CD4-positive, alpha-beta T cell (primary cell): ENCODE measurements at regions not wholly inside any gene's neighbourhood (a gene's known extent, or its start where the extent isn't known, plus 50 kb on each side); places are given as distances from the start of the nearest gene placed in this dataset.

Source experiments
- ATAC-seq: fragments of 200-7000 bp; cut with Tn5 transposase; one replicate; pipeline ENCODE4 v1.10.0; 2022; ENCODE audit warnings: mild to moderate bottlenecking; ENCODE audit not compliant: poor library complexity
- CTCF ChIA-PET: fragments of 350-600 bp; sonication (Branson Sonifier 250); formaldehyde crosslinking; loops from one replicate; lab custom pipeline; 2021; ENCODE audit warnings: antibody characterized with exemption, inconsistent platforms; lab: Charles Lee
- POLR2A ChIA-PET: fragments of 350-600 bp; sonication (Branson Sonifier 250); formaldehyde crosslinking; loops from one replicate; lab custom pipeline; 2021; ENCODE audit warnings: antibody characterized with exemption, inconsistent platforms; lab: Charles Lee
- DNase-seq, 14 experiments: peaks; one replicate each; pipeline ENCODE4 v3.0.0-alpha.2; 2013 to 2020; ENCODE audit warnings: mixed read lengths in 2 of 14
- H3K27ac ChIP-seq, 2 donors: one replicate each; pipeline versions ENCODE4 v1.5.1 to v1.7.0; 2013; ENCODE audit warnings: low read length in 2 of 2, low read depth in 1 of 2, mild to moderate bottlenecking in 1 of 2
- H3K27me3 ChIP-seq, 2 experiments: 1 replicate in 1 of 2; 2 replicates in 1 of 2; pipeline versions ENCODE4 v1.6.1 to v1.7.0; 2013; ENCODE audit warnings: low read length in 2 of 2, control low read depth in 1 of 2, mild to moderate bottlenecking in 1 of 2, moderate library complexity in 1 of 2; ENCODE audit not compliant: insufficient read depth in 2 of 2, control insufficient read depth in 1 of 2
- H3K36me3 ChIP-seq: one replicate; pipeline ENCODE4 v1.6.1; 2013; ENCODE audit warnings: low read length, control low read depth; ENCODE audit not compliant: insufficient read depth
- H3K4me1 ChIP-seq: one replicate; pipeline ENCODE4 v1.6.1; 2013; ENCODE audit warnings: low read length, control low read depth; ENCODE audit not compliant: insufficient read depth
- H3K4me3 ChIP-seq: one replicate; pipeline ENCODE4 v1.5.1; 2013; ENCODE audit warnings: mild to moderate bottlenecking, low read length, moderate library complexity
- H3K9me3 ChIP-seq, 2 experiments: 1 replicate in 1 of 2; 2 replicates in 1 of 2; pipeline versions ENCODE4 v1.6.1 to v1.7.0; 2013; ENCODE audit warnings: low read length in 2 of 2, mild to moderate bottlenecking in 2 of 2, control low read depth in 1 of 2, moderate library complexity in 1 of 2; ENCODE audit not compliant: control insufficient read depth in 1 of 2, insufficient read depth in 1 of 2
- H3K27ac Mint-ChIP-seq: one replicate; pipeline ENCODE4 v1.8.0; 2020; ENCODE audit warnings: mixed read lengths
- H3K27me3 Mint-ChIP-seq: one replicate; pipeline ENCODE4 v1.8.0; 2021; ENCODE audit warnings: mixed read lengths
- H3K36me3 Mint-ChIP-seq: one replicate; pipeline ENCODE4 v1.8.0; 2021; ENCODE audit warnings: low read depth, mixed read lengths
- H3K4me1 Mint-ChIP-seq: one replicate; pipeline ENCODE4 v1.8.0; 2021; ENCODE audit warnings: low read depth, mixed read lengths
- H3K4me3 Mint-ChIP-seq: one replicate; pipeline ENCODE4 v1.8.0; 2020; ENCODE audit warnings: mild to moderate bottlenecking, mixed read lengths
- H3K9me3 Mint-ChIP-seq: one replicate; pipeline ENCODE4 v1.8.0; 2020; ENCODE audit warnings: mixed read lengths
- intact Hi-C, 2 experiments: fragments of 100-400 bp; cut with DNase I in 1 of 2; cut with micrococcal nuclease in 1 of 2; formaldehyde crosslinking; loops; one replicate each; pipeline versions ENCODE4 v1.15.1 to v1.9.0; 2023 to 2025; cut with DNase I, micrococcal nuclease
- TF ChIP-seq, protein P1 (sequence below): fragments of 200-600 bp; IDR thresholded peaks from one replicate; pipeline ENCODE4 v1.8.0; 2022; ENCODE audit warnings: antibody characterized with exemption, mild to moderate bottlenecking

- Mint-ChIP-seq H3K4me1 (no peaks in the 10 kb centered on the region), H3K4me3 (no peak overlapping the region), H3K27ac (no peak overlapping the region), H3K36me3 (no peaks in the 10 kb centered on the region), H3K9me3 (peaks cover 2% of the 10 kb centered on the region), H3K27me3 (peaks cover 10% of the 10 kb centered on the region)
- DNase-seq: no peak
- ATAC-seq: no peak
- intact Hi-C loops: no loop called here
- Histone ChIP-seq H3K9me3 (no peaks in the 10 kb centered on the region), H3K4me3 (no peak overlapping the region), H3K36me3 (no peaks in the 10 kb centered on the region), H3K4me1 (no peaks in the 10 kb centered on the region), H3K27me3 (no peaks in the 10 kb centered on the region), H3K27ac (no peak overlapping the region)
- POLR2A ChIA-PET: no interaction called here
- TF ChIP-seq, protein P1, sequence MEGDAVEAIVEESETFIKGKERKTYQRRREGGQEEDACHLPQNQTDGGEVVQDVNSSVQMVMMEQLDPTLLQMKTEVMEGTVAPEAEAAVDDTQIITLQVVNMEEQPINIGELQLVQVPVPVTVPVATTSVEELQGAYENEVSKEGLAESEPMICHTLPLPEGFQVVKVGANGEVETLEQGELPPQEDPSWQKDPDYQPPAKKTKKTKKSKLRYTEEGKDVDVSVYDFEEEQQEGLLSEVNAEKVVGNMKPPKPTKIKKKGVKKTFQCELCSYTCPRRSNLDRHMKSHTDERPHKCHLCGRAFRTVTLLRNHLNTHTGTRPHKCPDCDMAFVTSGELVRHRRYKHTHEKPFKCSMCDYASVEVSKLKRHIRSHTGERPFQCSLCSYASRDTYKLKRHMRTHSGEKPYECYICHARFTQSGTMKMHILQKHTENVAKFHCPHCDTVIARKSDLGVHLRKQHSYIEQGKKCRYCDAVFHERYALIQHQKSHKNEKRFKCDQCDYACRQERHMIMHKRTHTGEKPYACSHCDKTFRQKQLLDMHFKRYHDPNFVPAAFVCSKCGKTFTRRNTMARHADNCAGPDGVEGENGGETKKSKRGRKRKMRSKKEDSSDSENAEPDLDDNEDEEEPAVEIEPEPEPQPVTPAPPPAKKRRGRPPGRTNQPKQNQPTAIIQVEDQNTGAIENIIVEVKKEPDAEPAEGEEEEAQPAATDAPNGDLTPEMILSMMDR: no peak
- CTCF ChIA-PET: no interaction called here
Observed at GRCh38 chr4:155107059-155107458, 101.4 kb upstream of the NPY2R start.

GRCh38 chr4:155114790-155115189 lies 93.6 kb upstream of the NPY2R start:
- Mint-ChIP-seq H3K9me3 (peaks cover 7% of the 10 kb centered on the region), H3K27me3 (peaks cover 10% of the 10 kb centered on the region), H3K4me1 (no peaks in the 10 kb centered on the region), H3K27ac (no peak overlapping the region), H3K4me3 (no peak overlapping the region), H3K36me3 (no peaks in the 10 kb centered on the region)
- TF ChIP-seq, protein P1: no peak
- ChIA-PET POLR2A (no interaction called here), CTCF (no interaction called here)
- no peaks in the 10 kb centered on the region for H3K36me3 ChIP-seq
- ATAC-seq (no peak), DNase-seq (no peak)
- no peak overlapping the region for H3K4me3 ChIP-seq
- no peaks in the 10 kb centered on the region for H3K9me3 ChIP-seq
- intact Hi-C loops: no loop called here
- no peaks in the 10 kb centered on the region for H3K4me1 ChIP-seq
- no peak overlapping the region for H3K27ac ChIP-seq
- H3K27me3 ChIP-seq: no peaks in the 10 kb centered on the region

DNA sequence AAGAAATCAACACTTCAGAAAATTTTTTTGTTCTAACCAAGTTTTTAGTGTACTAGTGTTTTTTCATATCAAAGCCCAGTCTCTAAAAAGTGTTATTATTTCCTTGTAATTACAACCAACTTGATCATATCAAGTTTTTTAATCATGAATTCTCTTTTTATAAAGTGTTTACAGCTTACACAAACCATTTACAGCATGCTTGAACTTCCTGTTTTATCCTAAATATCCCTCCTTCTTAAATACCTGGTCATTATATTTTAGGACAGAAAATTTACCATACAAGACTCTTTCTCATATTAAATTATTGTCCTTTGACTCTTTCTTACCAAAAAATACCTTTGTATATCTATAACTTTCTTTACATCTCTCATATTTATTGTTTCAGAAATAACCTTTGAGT lies 89.4 kb upstream of the NPY2R start:
- Mint-ChIP-seq H3K4me1 (no peaks in the 10 kb centered on the region), H3K9me3 (peaks cover 5% of the 10 kb centered on the region), H3K36me3 (no peaks in the 10 kb centered on the region), H3K4me3 (no peak overlapping the region), H3K27ac (no peak overlapping the region), H3K27me3 (peaks cover 3% of the 10 kb centered on the region)
- Histone ChIP-seq H3K36me3 (no peaks in the 10 kb centered on the region), H3K4me3 (no peak overlapping the region), H3K27me3 (no peaks in the 10 kb centered on the region), H3K27ac (no peak overlapping the region), H3K9me3 (no peaks in the 10 kb centered on the region), H3K4me1 (no peaks in the 10 kb centered on the region)
- ATAC-seq (no peak), DNase-seq (no peak)
- CTCF ChIA-PET: no interaction called here
- TF ChIP-seq, protein P1: no peak
- intact Hi-C loops: no loop called here
- POLR2A ChIA-PET: no interaction called here
